ENCODE measurements at regions not wholly inside any gene's neighbourhood (a gene's known extent, or its start where the extent isn't known, plus 50 kb on each side); places are given as distances from the start of the nearest gene placed in this dataset.

GRCh38 chr7:53214463-53214862, 179.0 kb downstream of the POM121L12 start:
- TF ChIP-seq, protein P1, sequence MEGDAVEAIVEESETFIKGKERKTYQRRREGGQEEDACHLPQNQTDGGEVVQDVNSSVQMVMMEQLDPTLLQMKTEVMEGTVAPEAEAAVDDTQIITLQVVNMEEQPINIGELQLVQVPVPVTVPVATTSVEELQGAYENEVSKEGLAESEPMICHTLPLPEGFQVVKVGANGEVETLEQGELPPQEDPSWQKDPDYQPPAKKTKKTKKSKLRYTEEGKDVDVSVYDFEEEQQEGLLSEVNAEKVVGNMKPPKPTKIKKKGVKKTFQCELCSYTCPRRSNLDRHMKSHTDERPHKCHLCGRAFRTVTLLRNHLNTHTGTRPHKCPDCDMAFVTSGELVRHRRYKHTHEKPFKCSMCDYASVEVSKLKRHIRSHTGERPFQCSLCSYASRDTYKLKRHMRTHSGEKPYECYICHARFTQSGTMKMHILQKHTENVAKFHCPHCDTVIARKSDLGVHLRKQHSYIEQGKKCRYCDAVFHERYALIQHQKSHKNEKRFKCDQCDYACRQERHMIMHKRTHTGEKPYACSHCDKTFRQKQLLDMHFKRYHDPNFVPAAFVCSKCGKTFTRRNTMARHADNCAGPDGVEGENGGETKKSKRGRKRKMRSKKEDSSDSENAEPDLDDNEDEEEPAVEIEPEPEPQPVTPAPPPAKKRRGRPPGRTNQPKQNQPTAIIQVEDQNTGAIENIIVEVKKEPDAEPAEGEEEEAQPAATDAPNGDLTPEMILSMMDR (IDR thresholded peaks at IDR 0.05; ENCODE audit: poor library complexity, severe bottlenecking) = no peak
- TF ChIP-seq RAD21 (conservative IDR thresholded peaks at IDR 0.05) (no peak), EZH2 (IDR thresholded peaks at IDR 0.05; ENCODE audit: borderline replicate concordance, insufficient read depth, low read length, poor library complexity, severe bottlenecking) (no peak), POLR2AphosphoS5 (IDR thresholded peaks at IDR 0.05) (no peak), TAF1 (IDR thresholded peaks at IDR 0.05; ENCODE audit: low read depth) (no peak), REST (IDR thresholded peaks at IDR 0.05; ENCODE audit: borderline replicate concordance) (no peak)

All from neural cell (in vitro differentiated cells).